Neural progenitor cell (in vitro differentiated cells): ENCODE measurements at regions not wholly inside any gene's neighbourhood (a gene's known extent, or its start where the extent isn't known, plus 50 kb on each side); places are given as distances from the start of the nearest gene placed in this dataset.

Experiments
- CTCF ChIP-seq: fragments of 200-600 bp; sonication (generic); IDR thresholded peaks from 2 replicates; pipeline ENCODE4 v1.5.1; 2017; ENCODE audit warnings: antibody characterized with exemption, mild to moderate bottlenecking
- EZH2 ChIP-seq: fragments of 200-600 bp; sonication (generic); IDR thresholded peaks from 2 replicates; pipeline ENCODE4 v1.6.1; 2017; ENCODE audit warnings: antibody characterized with exemption, mild to moderate bottlenecking, moderate library complexity

DNA sequence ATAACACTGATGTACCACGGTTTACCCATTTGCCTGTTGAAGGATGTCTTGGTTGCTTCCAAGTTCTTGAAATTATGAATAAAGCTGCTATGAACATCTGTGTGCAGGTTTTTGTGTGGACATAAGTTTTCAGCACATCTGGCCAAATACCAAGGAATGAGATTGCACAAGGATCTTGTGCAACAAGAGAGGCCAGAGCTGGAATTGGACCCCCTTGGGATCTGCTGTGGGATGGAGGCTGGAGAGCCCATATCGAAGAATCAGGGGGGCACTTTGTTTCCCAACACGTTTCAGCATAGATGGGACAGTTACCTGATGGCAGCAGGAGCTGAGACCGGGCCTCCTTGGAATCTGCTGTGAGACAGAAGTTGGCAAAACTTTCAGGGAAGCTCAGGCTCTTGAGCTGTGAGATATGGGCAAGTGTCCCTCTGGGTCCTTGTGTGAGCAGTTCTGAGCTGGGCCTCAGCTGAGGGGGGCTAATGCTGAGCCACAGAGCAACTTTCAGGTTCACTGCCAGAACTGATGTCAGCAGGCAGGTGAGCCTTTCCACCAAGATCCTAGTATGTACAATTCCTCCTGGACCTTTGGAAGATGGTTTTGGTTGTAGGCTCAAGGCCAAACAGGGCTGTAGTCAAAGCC is 115.2 kb upstream of the RAB18 start:
- no peak for TF ChIP-seq CTCF
- TF ChIP-seq EZH2 = no peak
